ENCODE measurements at regions not wholly inside any gene's neighbourhood (a gene's known extent, or its start where the extent isn't known, plus 50 kb on each side); places are given as distances from the start of the nearest gene placed in this dataset.
A peak's percentile ranks its signal among the peaks of the same experiment; 100 is the strongest.
"Not testable (repeated sequence)": the region's sequence is repeated elsewhere in the genome, so short reads cannot be mapped to it uniquely, and the experiment has no call there.

GRCh38 chr10:25869067-25869591, 64.9 kb upstream of the MYO3A start:
- DNase-seq (ENCODE audit: low spot score) (no peak), ATAC-seq (ENCODE audit: low read depth) (no peak)

GRCh38 chr10:25869609-25870008, 64.4 kb upstream of the MYO3A start:
- no peak for TF ChIP-seq CTCF (IDR thresholded peaks at IDR 0.05; ENCODE audit: poor library complexity, severe bottlenecking)
- DNase-seq (ENCODE audit: low spot score) (no peak), ATAC-seq (ENCODE audit: low read depth) (no peak)
- Histone ChIP-seq H3K4me1 (ENCODE audit: insufficient read depth, poor library complexity, severe bottlenecking) (no peaks in the 10 kb centered on the region), H3K27ac (ENCODE audit: poor library complexity, severe bottlenecking) (no peak overlapping the region), H3K9me3 (ENCODE audit: severe bottlenecking) (no peaks in the 10 kb centered on the region), H3K27me3 (ENCODE audit: insufficient read depth, poor library complexity, severe bottlenecking) (no peaks in the 10 kb centered on the region), H3K4me3 (ENCODE audit: severe bottlenecking) (no peak overlapping the region), H3K36me3 (ENCODE audit: low read depth) (no peaks in the 10 kb centered on the region)

More at GRCh38 chr10:25869067-25869591, 64.9 kb upstream of the MYO3A start:
- Histone ChIP-seq H3K27ac (ENCODE audit: poor library complexity, severe bottlenecking) (no peak overlapping the region), H3K27me3 (ENCODE audit: insufficient read depth, poor library complexity, severe bottlenecking) (no peaks in the 10 kb centered on the region), H3K9me3 (ENCODE audit: severe bottlenecking) (no peaks in the 10 kb centered on the region), H3K4me1 (ENCODE audit: insufficient read depth, poor library complexity, severe bottlenecking) (no peaks in the 10 kb centered on the region), H3K4me3 (ENCODE audit: severe bottlenecking) (no peak overlapping the region), H3K36me3 (ENCODE audit: low read depth) (no peaks in the 10 kb centered on the region)
- no peak for TF ChIP-seq CTCF (IDR thresholded peaks at IDR 0.05; ENCODE audit: poor library complexity, severe bottlenecking)

GRCh38 chr10:25874402-25874801, 59.6 kb upstream of the MYO3A start:
- ATAC-seq (ENCODE audit: low read depth) = not testable (repeated sequence)

GRCh38 chr10:25875556-25876165, 58.4 kb upstream of the MYO3A start:
- peak; percentile 66; the same call in 2 of the 3 replicates for ATAC-seq (ENCODE audit: low read depth)
- no peak overlapping the region for H3K27ac ChIP-seq (ENCODE audit: poor library complexity, severe bottlenecking)
- peak; percentile 94 for TF ChIP-seq CTCF (IDR thresholded peaks at IDR 0.05; ENCODE audit: poor library complexity, severe bottlenecking)
- no peak for DNase-seq (ENCODE audit: low spot score)
- H3K4me3 ChIP-seq (ENCODE audit: severe bottlenecking) = no peak overlapping the region
- H3K27me3 ChIP-seq (ENCODE audit: insufficient read depth, poor library complexity, severe bottlenecking) = no peaks in the 10 kb centered on the region
- no peaks in the 10 kb centered on the region for H3K36me3 ChIP-seq (ENCODE audit: low read depth)
- no peaks in the 10 kb centered on the region for H3K4me1 ChIP-seq (ENCODE audit: insufficient read depth, poor library complexity, severe bottlenecking)
- H3K9me3 ChIP-seq (ENCODE audit: severe bottlenecking) = no peaks in the 10 kb centered on the region

More at GRCh38 chr10:25874402-25874801, 59.6 kb upstream of the MYO3A start:
- H3K27ac ChIP-seq (ENCODE audit: poor library complexity, severe bottlenecking); H3K27me3 ChIP-seq (ENCODE audit: insufficient read depth, poor library complexity, severe bottlenecking); H3K4me3 ChIP-seq (ENCODE audit: severe bottlenecking); DNase-seq (ENCODE audit: low spot score); H3K4me1 ChIP-seq (ENCODE audit: insufficient read depth, poor library complexity, severe bottlenecking); H3K36me3 ChIP-seq (ENCODE audit: low read depth); H3K9me3 ChIP-seq (ENCODE audit: severe bottlenecking): not testable (repeated sequence)

- no peak for TF ChIP-seq CTCF (IDR thresholded peaks at IDR 0.05; ENCODE audit: poor library complexity, severe bottlenecking)
- Histone ChIP-seq H3K4me3 (ENCODE audit: severe bottlenecking) (no peak overlapping the region), H3K27ac (ENCODE audit: poor library complexity, severe bottlenecking) (no peak overlapping the region), H3K36me3 (ENCODE audit: low read depth) (no peaks in the 10 kb centered on the region), H3K9me3 (ENCODE audit: severe bottlenecking) (no peaks in the 10 kb centered on the region), H3K27me3 (ENCODE audit: insufficient read depth, poor library complexity, severe bottlenecking) (no peaks in the 10 kb centered on the region), H3K4me1 (ENCODE audit: insufficient read depth, poor library complexity, severe bottlenecking) (no peaks in the 10 kb centered on the region)
- ATAC-seq (ENCODE audit: low read depth) = no peak
- no peak for DNase-seq (ENCODE audit: low spot score)
Observed at GRCh38 chr10:25877296-25877695, 56.7 kb upstream of the MYO3A start.

All from RWPE2 (cell line).